ENCODE measurements at regions not wholly inside any gene's neighbourhood (a gene's known extent, or its start where the extent isn't known, plus 50 kb on each side); places are given as distances from the start of the nearest gene placed in this dataset.

DNA sequence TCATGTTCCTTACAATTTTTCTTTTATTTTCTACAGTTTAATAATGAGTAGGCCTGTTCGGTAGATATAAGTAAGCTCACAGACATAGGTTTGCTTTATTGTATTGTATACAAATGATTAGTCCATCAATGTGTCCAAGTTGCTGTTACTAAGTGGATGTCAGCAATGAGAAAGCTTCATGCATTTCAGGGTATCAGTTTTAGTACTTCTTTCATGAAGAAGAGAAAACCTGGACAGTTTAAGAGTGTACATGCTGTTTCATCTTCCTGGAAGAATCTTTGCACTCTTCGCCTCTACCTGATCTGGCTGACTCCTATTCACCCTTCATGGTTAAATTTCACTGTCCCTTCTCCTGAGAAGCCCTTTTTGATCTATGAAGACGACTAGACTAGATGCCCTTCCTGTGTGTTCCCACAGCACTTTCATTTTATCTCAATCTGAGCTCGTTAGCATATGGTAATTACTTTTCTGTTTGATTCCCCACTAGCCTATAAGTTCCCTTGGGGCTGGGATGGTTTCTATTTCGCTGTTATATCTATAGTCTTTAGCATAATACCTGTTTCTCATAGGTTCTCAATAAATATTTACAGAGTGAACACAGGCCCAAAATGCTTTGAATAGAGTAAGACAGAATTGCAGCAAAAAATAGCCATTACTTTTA, 70.7 kb downstream of the CETN3 start:
- TF ChIP-seq POLR2AphosphoS5 (IDR thresholded peaks at IDR 0.05) (no peak), POLR2A (IDR thresholded peaks at IDR 0.05) (no peak)
- TF ChIP-seq, protein P1, sequence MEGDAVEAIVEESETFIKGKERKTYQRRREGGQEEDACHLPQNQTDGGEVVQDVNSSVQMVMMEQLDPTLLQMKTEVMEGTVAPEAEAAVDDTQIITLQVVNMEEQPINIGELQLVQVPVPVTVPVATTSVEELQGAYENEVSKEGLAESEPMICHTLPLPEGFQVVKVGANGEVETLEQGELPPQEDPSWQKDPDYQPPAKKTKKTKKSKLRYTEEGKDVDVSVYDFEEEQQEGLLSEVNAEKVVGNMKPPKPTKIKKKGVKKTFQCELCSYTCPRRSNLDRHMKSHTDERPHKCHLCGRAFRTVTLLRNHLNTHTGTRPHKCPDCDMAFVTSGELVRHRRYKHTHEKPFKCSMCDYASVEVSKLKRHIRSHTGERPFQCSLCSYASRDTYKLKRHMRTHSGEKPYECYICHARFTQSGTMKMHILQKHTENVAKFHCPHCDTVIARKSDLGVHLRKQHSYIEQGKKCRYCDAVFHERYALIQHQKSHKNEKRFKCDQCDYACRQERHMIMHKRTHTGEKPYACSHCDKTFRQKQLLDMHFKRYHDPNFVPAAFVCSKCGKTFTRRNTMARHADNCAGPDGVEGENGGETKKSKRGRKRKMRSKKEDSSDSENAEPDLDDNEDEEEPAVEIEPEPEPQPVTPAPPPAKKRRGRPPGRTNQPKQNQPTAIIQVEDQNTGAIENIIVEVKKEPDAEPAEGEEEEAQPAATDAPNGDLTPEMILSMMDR (IDR thresholded peaks at IDR 0.05) = no peak

All from stomach (tissue), 4 donors.